HG03108 (cell line): ENCODE measurements at regions not wholly inside any gene's neighbourhood (a gene's known extent, or its start where the extent isn't known, plus 50 kb on each side); places are given as distances from the start of the nearest gene placed in this dataset.

Experiments
- ATAC-seq: cut with Tn5 transposase; IDR thresholded peaks from one replicate; pipeline ENCODE4 v1.9.1; 2021; ENCODE audit warnings: moderate library complexity; ENCODE audit not compliant: unreplicated experiment

DNA sequence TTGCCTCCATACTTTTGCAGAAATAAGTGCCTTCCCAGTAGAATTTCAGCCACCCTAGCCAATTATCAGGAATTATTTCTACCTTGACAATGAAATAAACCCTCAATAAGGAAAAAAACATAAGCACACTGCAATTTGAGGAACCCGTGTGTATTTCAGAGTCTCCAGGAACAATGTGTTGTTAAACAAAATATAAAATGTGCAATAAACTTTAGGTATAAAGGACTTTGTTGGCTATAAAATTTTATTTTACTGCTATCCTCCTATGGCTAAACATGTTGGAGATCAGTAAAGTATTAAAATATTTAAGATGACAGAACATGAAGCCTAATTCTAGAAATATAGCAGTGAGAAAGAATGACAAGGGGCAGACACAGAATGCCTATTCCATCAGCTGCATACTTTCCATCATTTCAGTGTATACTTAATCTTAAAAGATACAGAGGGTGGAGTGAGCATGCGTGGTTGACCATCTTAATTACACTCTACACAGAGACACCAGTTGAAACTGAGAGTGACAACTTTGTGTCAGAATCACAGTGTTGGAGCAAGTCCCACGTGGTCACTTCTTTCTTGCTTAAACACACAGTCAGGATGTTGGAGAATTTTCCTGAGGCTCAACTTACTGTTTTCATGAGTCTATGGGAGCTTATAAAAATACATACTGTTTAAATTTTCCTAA is 79.0 kb upstream of the SUCLG2 start:
- no peak for ATAC-seq

DNA sequence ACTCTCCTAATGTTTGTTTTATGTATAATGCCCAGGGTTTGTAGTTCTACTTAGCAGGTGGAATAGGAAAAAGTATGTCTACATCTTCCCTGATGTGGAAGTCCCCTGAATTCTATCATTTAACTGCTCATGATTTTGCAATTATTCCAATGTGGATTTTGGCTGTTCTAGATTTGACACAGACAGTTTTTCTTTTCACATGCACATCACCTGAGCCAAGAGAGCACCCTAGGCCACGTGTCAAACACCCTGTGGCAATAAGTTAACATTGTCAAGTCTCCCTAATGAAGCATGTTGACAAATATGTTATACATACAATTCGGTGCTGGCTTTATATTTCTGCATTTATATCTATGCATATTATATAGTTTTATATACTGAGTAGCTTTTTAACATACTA is 70.0 kb upstream of the SUCLG2 start:
- no peak for ATAC-seq

DNA sequence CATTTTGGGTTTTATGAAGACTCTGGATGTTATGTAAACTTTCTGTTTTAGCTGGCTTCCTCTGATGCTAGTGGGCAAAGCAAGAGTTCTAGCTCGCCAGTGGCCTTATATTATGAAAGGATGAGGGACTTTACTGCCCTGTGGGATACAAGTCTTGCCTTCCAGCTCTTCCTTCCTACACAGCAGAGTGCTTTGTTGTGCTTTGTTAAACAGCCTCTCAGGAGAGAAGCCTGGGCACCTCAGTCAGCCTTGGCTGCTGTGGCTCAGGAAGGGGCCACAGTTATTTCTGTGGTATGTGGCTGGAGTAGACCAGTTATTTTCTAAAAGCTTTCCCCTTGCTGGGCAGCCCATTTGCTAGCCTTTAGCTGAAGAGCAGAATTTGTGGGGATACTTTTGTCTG is 69.5 kb upstream of the SUCLG2 start:
- no peak for ATAC-seq

DNA sequence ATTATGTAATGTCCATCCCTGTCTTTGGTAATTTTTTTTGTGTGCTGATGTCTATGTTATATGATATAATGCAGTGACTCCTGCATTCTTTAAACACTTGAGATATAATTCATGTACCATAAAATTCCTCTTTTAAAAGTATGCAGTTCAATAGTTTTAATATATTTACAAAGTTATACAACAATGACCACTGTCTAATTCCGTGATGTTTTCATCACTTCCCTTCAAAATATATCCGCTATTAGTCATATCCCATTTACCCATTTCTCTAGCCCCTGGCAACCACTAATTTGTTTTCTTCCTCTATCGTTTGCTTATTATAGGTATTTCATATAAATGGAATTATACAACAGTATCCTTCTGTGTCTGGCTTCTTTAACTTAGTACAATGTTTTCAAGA is 64.9 kb upstream of the SUCLG2 start:
- ATAC-seq, result no peak

DNA sequence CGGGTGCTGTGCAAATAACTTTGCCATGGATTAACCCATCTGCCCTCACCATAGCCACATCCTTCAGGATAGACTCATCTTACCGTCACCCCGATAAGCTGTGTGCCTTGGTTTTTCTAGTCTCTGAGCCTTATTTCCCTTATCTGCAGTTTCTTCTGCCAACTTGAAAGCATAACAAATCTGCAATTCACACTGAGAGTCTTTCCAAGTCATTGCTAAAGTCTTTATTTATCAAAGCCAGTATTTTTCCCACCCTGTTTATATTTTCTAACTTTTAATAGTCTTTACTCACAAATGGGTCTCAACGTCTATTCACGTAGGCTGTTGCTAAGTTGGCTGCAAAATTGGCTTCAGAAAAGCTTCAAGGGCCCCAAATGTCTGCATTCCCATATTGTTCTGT is 61.6 kb upstream of the SUCLG2 start:
- no peak for ATAC-seq

DNA sequence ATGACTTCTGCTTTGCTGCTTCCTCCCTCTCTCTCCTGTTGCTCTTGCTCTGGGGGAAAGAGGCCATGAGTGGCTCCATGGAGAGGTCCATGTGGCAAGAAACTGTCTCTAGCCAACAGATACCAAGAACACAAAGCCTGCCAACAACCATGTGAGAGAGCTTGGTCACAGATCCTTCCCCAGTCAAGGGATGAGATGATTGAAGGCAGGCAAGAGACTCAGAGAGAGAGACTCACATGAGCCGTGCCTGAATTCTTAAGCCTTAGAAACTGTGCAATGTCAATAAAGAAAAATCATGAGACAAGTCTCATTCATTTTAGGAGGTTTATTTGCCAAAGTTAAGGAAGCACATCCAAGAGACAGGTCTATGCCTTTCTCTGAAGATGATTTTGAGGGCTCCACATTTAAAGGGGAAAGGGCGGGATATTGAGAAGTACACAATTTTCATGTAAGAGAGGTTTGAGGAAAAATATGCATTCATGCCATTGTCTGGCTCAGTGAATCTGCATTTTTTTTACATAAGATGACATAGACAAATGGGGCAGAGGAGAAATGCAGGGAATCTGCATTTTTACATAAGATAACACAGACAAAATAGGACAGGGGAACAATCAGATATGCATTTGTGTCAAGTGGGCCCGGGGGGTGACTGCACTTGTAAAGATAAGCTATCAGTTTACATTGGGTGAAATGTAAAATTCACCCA is 59.5 kb upstream of the SUCLG2 start:
- ATAC-seq, result no peak

DNA sequence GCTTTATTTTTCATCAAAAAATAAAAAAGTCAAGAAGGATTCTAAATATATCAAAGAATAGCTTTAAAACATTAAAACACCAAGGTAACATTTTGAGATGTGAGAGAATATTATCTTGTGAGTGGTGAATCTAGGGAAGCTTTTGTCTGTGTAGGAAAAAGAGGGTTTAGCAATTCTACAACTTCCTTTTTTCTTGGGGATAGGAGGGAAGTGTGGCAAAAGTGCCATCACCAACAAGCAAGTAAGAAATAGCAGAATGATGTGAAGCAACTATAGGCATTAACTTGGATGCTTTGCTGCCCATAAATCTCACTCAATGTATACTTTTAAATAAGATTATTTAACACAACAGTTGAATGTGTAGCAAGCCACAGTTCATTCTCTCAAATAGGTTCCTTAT is 57.8 kb upstream of the SUCLG2 start:
- no peak for ATAC-seq

DNA sequence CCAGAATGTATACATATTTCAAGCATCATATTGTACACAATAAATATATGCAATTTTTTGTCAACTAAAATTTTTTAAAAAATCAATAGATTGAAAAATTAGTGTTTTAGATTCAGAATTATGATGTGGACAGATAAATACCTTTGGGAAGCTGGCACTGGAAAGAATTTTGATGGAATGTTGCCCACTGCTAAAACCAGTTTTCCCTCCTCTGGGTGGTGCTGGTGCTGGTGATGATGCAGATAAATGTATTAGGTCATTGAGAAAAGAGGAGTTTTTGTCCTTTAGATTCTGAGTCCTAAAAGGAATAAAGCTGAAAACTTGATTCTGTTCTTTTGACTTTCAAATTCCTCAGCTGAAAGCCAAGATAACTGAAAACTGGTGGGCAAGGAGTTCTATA is 56.0 kb upstream of the SUCLG2 start:
- no peak for ATAC-seq

DNA sequence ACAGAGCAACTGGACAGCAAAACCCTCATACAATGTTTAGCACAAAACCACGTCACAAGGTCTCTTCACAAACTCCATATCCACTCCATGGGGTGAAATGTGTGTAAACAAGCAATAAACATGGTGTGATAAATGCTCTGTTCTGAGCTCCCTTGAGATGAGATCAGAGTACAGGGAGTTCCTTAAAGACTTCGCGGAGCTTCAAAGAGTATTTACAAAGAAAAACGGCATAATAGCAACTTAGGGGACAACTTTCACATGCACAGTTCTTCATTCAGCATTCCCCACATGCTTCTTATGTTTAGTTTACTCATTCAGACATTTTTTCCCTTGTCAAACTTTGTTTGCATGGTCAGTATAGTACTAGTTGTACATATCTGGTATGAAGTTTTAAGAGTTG is 52.5 kb upstream of the SUCLG2 start:
- ATAC-seq, result no peak

DNA sequence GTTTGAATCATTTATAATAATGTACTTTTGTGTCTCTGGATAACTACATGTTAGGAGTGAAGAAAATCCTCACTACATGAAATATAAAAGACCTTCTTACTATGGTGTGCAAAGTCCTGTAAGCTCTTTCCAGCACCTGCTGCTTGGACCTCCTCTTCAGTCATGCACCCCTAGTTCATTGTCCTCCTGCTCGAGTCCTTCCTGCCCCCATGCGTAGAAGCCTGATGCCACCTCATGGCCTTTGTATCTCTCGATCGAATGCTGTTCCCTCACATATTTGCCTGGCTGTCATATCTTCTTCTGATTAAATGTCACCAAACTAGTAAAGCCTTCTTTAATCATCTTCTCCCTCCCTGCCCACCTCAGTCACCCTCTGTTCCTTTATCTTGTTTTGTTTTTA is 49.9 kb upstream of the SUCLG2 start:
- no peak for ATAC-seq
